ENCODE measurements at regions not wholly inside any gene's neighbourhood (a gene's known extent, or its start where the extent isn't known, plus 50 kb on each side); places are given as distances from the start of the nearest gene placed in this dataset.

DNA sequence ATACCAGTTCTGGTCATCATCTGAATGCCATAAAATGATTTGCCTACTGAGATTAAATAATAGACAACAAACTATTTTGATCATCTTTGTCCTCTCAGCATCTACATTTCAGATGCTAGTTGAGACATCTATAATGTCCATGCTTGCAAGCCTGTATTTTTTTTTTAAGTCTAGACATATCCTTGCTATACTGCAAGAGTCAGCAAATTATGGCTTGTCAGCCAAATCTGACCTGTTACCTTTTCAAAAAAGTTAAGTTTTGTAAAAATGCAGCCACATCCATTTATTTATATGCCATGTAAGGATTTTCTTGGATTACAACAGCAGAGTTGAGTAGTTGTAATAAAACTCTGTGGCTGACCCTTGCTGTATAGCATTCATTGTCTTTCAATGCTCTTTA, 1355.7 kb upstream of the FAM98A start:
- Mint-ChIP-seq H3K4me1 (ENCODE audit: low read depth, unreplicated experiment) (no peaks in the 10 kb centered on the region), H3K27me3 (ENCODE audit: insufficient read depth, unreplicated experiment) (no peaks in the 10 kb centered on the region), H3K4me3 (ENCODE audit: unreplicated experiment) (no peak overlapping the region), H3K36me3 (ENCODE audit: insufficient read depth, unreplicated experiment) (no peaks in the 10 kb centered on the region), H3K27ac (ENCODE audit: unreplicated experiment) (no peak overlapping the region), H3K9me3 (ENCODE audit: unreplicated experiment) (no peaks in the 10 kb centered on the region)
- Histone ChIP-seq H3K36me3 (ENCODE audit: control insufficient read depth, insufficient read depth, low read length) (no peaks in the 10 kb centered on the region), H3K4me1 (no peaks in the 10 kb centered on the region), H3K9me3 (no peaks in the 10 kb centered on the region), H3K27me3 (replicated peaks; ENCODE audit: control insufficient read depth, insufficient read depth, low read length) (no peaks in the 10 kb centered on the region), H3K4me3 (ENCODE audit: low read depth, low read length) (no peak overlapping the region)
- intact Hi-C loops (cut with micrococcal nuclease; ENCODE audit: unreplicated experiment) = no loop called here
- TF ChIP-seq, protein P1, sequence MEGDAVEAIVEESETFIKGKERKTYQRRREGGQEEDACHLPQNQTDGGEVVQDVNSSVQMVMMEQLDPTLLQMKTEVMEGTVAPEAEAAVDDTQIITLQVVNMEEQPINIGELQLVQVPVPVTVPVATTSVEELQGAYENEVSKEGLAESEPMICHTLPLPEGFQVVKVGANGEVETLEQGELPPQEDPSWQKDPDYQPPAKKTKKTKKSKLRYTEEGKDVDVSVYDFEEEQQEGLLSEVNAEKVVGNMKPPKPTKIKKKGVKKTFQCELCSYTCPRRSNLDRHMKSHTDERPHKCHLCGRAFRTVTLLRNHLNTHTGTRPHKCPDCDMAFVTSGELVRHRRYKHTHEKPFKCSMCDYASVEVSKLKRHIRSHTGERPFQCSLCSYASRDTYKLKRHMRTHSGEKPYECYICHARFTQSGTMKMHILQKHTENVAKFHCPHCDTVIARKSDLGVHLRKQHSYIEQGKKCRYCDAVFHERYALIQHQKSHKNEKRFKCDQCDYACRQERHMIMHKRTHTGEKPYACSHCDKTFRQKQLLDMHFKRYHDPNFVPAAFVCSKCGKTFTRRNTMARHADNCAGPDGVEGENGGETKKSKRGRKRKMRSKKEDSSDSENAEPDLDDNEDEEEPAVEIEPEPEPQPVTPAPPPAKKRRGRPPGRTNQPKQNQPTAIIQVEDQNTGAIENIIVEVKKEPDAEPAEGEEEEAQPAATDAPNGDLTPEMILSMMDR (IDR thresholded peaks at IDR 0.05; ENCODE audit: insufficient read depth in 1 of 2, low read depth in 1 of 2, low read length in 1 of 2, severe bottlenecking in 1 of 2, unreplicated experiment in 1 of 2) = no peak
- BruUV-seq (replicated peaks) = no TSS peak
- DNase-seq = no peak
- POLR2A ChIA-PET = no interaction called here
- CTCF ChIA-PET = no interaction called here

DNA sequence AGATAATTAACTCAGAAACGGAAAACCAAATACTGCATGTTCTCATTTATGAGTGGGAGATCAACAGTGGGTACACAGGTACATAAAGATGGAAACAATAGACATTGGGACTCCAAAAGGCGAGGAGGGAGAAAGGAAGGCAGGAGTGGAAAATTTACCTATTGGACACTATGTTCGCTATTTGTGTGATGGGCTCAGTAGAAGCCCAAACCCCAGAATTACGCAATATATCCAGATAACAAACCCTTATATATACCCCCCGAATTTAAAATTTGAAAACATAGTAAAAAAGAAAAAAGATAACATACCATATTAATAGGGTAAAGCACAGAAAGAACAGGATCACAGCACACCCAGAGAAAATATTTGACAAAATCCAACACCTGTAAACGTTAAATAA, 1351.7 kb upstream of the FAM98A start:
- no peaks in the 10 kb centered on the region for H3K4me1 ChIP-seq
- Mint-ChIP-seq H3K4me1 (ENCODE audit: low read depth, unreplicated experiment) (no peaks in the 10 kb centered on the region), H3K36me3 (ENCODE audit: insufficient read depth, unreplicated experiment) (no peaks in the 10 kb centered on the region), H3K4me3 (ENCODE audit: unreplicated experiment) (no peak overlapping the region), H3K27ac (ENCODE audit: unreplicated experiment) (no peak overlapping the region), H3K27me3 (ENCODE audit: insufficient read depth, unreplicated experiment) (no peaks in the 10 kb centered on the region), H3K9me3 (ENCODE audit: unreplicated experiment) (peaks cover 9% of the 10 kb centered on the region)
- no TSS peak for BruUV-seq (replicated peaks)
- POLR2A ChIA-PET = no interaction called here
- no peak overlapping the region for H3K4me3 ChIP-seq (ENCODE audit: low read depth, low read length)
- H3K9me3 ChIP-seq = no peaks in the 10 kb centered on the region
- intact Hi-C loops (cut with micrococcal nuclease; ENCODE audit: unreplicated experiment) = no loop called here
- no peaks in the 10 kb centered on the region for H3K36me3 ChIP-seq (ENCODE audit: control insufficient read depth, insufficient read depth, low read length)
- no peak for DNase-seq
- TF ChIP-seq, protein P1 (IDR thresholded peaks at IDR 0.05; ENCODE audit: insufficient read depth in 1 of 2, low read depth in 1 of 2, low read length in 1 of 2, severe bottlenecking in 1 of 2, unreplicated experiment in 1 of 2) = no peak
- CTCF ChIA-PET = no interaction called here
- no peaks in the 10 kb centered on the region for H3K27me3 ChIP-seq (replicated peaks; ENCODE audit: control insufficient read depth, insufficient read depth, low read length)

DNA sequence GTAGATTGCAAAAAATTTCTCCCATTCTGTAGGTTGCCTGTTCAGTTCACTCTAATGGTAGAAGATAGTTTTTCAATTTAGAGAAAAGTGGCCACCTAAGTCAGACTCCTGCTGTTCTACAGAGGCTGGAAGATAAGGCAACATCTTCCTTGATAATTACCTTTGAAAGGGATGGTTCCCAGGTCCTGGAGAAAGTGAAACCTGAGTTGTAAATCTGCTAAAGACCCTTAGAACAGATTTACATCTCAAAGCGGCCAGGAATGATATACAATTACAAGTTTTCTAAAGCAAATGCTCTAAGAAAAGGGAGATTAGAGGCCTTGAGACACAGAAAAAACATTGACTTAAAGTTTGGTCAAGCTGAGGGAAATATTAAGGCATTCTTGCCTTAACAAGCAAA, 1350.2 kb upstream of the FAM98A start:
- ChIA-PET CTCF (no interaction called here), POLR2A (no interaction called here)
- Histone ChIP-seq H3K27me3 (replicated peaks; ENCODE audit: control insufficient read depth, insufficient read depth, low read length) (no peaks in the 10 kb centered on the region), H3K9me3 (no peaks in the 10 kb centered on the region), H3K4me3 (ENCODE audit: low read depth, low read length) (no peak overlapping the region), H3K4me1 (no peaks in the 10 kb centered on the region), H3K36me3 (ENCODE audit: control insufficient read depth, insufficient read depth, low read length) (no peaks in the 10 kb centered on the region)
- no peak for DNase-seq
- Mint-ChIP-seq H3K4me3 (ENCODE audit: unreplicated experiment) (no peak overlapping the region), H3K36me3 (ENCODE audit: insufficient read depth, unreplicated experiment) (no peaks in the 10 kb centered on the region), H3K27me3 (ENCODE audit: insufficient read depth, unreplicated experiment) (no peaks in the 10 kb centered on the region), H3K9me3 (ENCODE audit: unreplicated experiment) (peaks cover 9% of the 10 kb centered on the region), H3K4me1 (ENCODE audit: low read depth, unreplicated experiment) (no peaks in the 10 kb centered on the region), H3K27ac (ENCODE audit: unreplicated experiment) (no peak overlapping the region)
- no TSS peak for BruUV-seq (replicated peaks)
- TF ChIP-seq, protein P1 (IDR thresholded peaks at IDR 0.05; ENCODE audit: insufficient read depth in 1 of 2, low read depth in 1 of 2, low read length in 1 of 2, severe bottlenecking in 1 of 2, unreplicated experiment in 1 of 2) = no peak
- intact Hi-C loops (cut with micrococcal nuclease; ENCODE audit: unreplicated experiment) = no loop called here

All from Caco-2 (cell line).